ENCODE measurements at regions not wholly inside any gene's neighbourhood (a gene's known extent, or its start where the extent isn't known, plus 50 kb on each side); places are given as distances from the start of the nearest gene placed in this dataset.

DNA sequence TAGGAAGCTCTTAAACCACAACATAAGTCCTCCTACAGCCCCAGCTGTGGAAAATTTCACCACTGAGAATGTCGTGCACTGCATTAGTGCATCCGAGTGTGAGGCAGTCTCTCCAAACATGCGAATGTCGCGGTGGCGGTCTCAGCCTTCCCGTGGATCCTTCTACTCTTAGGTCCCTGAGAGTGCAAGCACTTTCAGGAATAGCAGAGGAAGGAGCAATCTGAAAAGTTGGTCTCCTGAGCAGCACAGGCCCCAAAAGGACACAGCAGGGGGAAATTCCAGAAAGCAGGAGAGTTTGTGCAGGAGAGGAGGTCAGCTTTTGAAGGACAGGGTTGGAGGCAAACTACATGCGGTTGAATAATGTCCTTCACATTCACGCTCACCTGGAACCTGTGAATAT is 440.5 kb upstream of the SMIM21 start:
- H3K36me3 ChIP-seq (ENCODE audit: low read depth): no peaks in the 10 kb centered on the region
- ChIA-PET POLR2A (ENCODE audit: unreplicated experiment) (no interaction called here), CTCF (no interaction called here)
- H3F3A ChIP-seq (ENCODE audit: insufficient read depth, low read depth): no peaks in the 10 kb centered on the region
- no peaks in the 10 kb centered on the region for H4K20me1 ChIP-seq (ENCODE audit: insufficient read depth)
- peaks cover 81% of the 10 kb centered on the region for H3K27me3 ChIP-seq (ENCODE audit: insufficient read depth, low read depth)
- H3K27ac ChIP-seq: no peak overlapping the region
- no peak for DNase-seq
- no peaks in the 10 kb centered on the region for H3K79me2 ChIP-seq (ENCODE audit: low read depth)
- no peak overlapping the region for H2AFZ ChIP-seq
- H3K9me3 ChIP-seq (ENCODE audit: insufficient read depth, low read depth): no peaks in the 10 kb centered on the region
- no TSS peak for BruUV-seq (replicated peaks)
- H3K4me2 ChIP-seq: no peak overlapping the region
- no peak overlapping the region for H3K4me3 ChIP-seq
- TF ChIP-seq EZH2 (IDR thresholded peaks at IDR 0.05; ENCODE audit: low read depth): no peak
- TF ChIP-seq, protein P1, sequence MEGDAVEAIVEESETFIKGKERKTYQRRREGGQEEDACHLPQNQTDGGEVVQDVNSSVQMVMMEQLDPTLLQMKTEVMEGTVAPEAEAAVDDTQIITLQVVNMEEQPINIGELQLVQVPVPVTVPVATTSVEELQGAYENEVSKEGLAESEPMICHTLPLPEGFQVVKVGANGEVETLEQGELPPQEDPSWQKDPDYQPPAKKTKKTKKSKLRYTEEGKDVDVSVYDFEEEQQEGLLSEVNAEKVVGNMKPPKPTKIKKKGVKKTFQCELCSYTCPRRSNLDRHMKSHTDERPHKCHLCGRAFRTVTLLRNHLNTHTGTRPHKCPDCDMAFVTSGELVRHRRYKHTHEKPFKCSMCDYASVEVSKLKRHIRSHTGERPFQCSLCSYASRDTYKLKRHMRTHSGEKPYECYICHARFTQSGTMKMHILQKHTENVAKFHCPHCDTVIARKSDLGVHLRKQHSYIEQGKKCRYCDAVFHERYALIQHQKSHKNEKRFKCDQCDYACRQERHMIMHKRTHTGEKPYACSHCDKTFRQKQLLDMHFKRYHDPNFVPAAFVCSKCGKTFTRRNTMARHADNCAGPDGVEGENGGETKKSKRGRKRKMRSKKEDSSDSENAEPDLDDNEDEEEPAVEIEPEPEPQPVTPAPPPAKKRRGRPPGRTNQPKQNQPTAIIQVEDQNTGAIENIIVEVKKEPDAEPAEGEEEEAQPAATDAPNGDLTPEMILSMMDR (conservative IDR thresholded peaks at IDR 0.05): no peak
- H3K9me2 ChIP-seq (ENCODE audit: insufficient read depth): no peaks in the 10 kb centered on the region
- no peaks in the 10 kb centered on the region for H3K4me1 ChIP-seq (replicated peaks; ENCODE audit: insufficient read depth)
- intact Hi-C loops (cut with micrococcal nuclease; ENCODE audit: unreplicated experiment): no loop called here

DNA sequence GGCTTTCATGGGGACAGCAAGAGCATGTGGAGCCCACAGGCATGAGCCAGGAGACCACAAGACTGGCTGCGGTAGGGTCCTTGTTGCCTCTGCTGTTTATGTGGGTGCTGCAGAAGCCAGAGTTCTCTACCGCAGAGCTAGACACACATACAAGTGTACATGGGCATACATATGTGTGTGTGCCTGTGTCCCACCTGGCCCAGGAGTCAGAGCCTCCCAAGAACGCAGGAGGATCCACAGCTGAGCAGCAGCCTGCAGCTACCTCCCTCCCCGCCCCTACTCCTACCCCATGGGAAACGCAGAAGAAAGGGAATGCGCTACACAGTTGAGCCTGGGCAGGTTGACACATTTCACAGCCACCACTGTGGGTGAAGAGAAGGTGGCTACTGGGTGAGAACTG is 438.1 kb upstream of the SMIM21 start:
- no peak overlapping the region for H3K4me3 ChIP-seq
- intact Hi-C loops (cut with micrococcal nuclease; ENCODE audit: unreplicated experiment): no loop called here

DNA sequence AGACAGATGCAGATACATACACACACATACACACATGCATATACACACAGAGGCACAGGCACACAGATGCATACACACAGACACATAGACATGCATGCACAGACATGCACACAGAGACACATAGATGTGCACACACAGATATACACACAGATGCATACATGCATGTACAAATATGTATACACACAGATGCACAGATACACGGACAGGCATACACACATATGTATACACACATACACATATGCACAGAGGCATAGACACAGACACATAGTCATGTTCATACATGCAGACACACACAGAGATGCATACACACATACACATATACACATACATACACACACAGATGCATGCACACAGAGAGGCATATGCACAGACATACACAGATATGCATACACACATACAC is 437.3 kb upstream of the SMIM21 start:
- ChIA-PET POLR2A (ENCODE audit: unreplicated experiment) (no interaction called here), CTCF (no interaction called here)
- H3K79me2 ChIP-seq (ENCODE audit: low read depth): no peaks in the 10 kb centered on the region
- no peak overlapping the region for H3K4me3 ChIP-seq
- H3F3A ChIP-seq (ENCODE audit: insufficient read depth, low read depth): no peaks in the 10 kb centered on the region
- TF ChIP-seq EZH2 (IDR thresholded peaks at IDR 0.05; ENCODE audit: low read depth): no peak
- TF ChIP-seq, protein P1 (conservative IDR thresholded peaks at IDR 0.05): no peak
- no peak overlapping the region for H3K27ac ChIP-seq
- intact Hi-C loops (cut with micrococcal nuclease; ENCODE audit: unreplicated experiment): no loop called here
- BruUV-seq (replicated peaks): no TSS peak
- no peaks in the 10 kb centered on the region; the same call in 1 of the 2 replicates for H3K9me2 ChIP-seq (ENCODE audit: insufficient read depth)
- H3K9me3 ChIP-seq (ENCODE audit: insufficient read depth, low read depth): no peaks in the 10 kb centered on the region
- no peaks in the 10 kb centered on the region for H3K36me3 ChIP-seq (ENCODE audit: low read depth)
- no peak for DNase-seq
- H2AFZ ChIP-seq: no peak overlapping the region
- H3K27me3 ChIP-seq (ENCODE audit: insufficient read depth, low read depth): peaks cover 65% of the 10 kb centered on the region
- no peaks in the 10 kb centered on the region for H3K4me1 ChIP-seq (replicated peaks; ENCODE audit: insufficient read depth)
- no peaks in the 10 kb centered on the region for H4K20me1 ChIP-seq (ENCODE audit: insufficient read depth)
- H3K4me2 ChIP-seq: no peak overlapping the region

More for the DNA sequence above, 438.1 kb upstream of the SMIM21 start:
- Histone ChIP-seq H3K9me2 (ENCODE audit: insufficient read depth) (no peaks in the 10 kb centered on the region; the same call in 1 of the 2 replicates), H4K20me1 (ENCODE audit: insufficient read depth) (no peaks in the 10 kb centered on the region), H3K27ac (no peak overlapping the region), H3K79me2 (ENCODE audit: low read depth) (no peaks in the 10 kb centered on the region), H3K36me3 (ENCODE audit: low read depth) (no peaks in the 10 kb centered on the region), H3F3A (ENCODE audit: insufficient read depth, low read depth) (no peaks in the 10 kb centered on the region), H3K27me3 (ENCODE audit: insufficient read depth, low read depth) (peaks cover 73% of the 10 kb centered on the region), H3K4me1 (replicated peaks; ENCODE audit: insufficient read depth) (no peaks in the 10 kb centered on the region), H2AFZ (no peak overlapping the region), H3K9me3 (ENCODE audit: insufficient read depth, low read depth) (no peaks in the 10 kb centered on the region), H3K4me2 (no peak overlapping the region)
- ChIA-PET CTCF (no interaction called here), POLR2A (ENCODE audit: unreplicated experiment) (no interaction called here)
- no peak for DNase-seq
- no peak for TF ChIP-seq EZH2 (IDR thresholded peaks at IDR 0.05; ENCODE audit: low read depth)
- TF ChIP-seq, protein P1 (conservative IDR thresholded peaks at IDR 0.05): no peak
- no TSS peak for BruUV-seq (replicated peaks)
